ENCODE measurements at regions not wholly inside any gene's neighbourhood (a gene's known extent, or its start where the extent isn't known, plus 50 kb on each side); places are given as distances from the start of the nearest gene placed in this dataset.
A peak's percentile ranks its signal among the peaks of the same experiment; 100 is the strongest.

DNA sequence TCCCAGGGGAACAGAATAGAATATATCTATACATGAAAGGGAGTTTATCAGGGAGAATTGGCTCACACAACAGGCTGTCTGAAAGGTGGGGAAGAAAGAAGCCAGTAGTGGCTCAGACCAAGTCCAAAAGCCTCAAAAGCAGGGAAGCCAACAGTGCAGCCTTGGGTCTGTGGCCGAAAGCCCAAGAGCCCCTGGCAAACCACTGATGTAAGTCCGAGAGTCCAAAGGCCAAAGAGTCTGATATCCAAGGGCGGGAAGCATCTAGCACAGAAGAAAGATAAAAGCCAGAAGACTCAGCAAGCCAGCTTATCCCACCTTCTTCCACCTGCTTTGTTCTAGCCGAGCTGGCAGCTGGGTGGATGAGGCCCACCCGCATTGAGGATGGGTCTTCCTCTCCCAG, 172.5 kb downstream of the CCDC71L start (continued):
- TF ChIP-seq, protein P1, sequence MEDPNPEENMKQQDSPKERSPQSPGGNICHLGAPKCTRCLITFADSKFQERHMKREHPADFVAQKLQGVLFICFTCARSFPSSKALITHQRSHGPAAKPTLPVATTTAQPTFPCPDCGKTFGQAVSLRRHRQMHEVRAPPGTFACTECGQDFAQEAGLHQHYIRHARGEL (CRISPR knock-in tag; IDR thresholded peaks at IDR 0.05), result no peak

DNA sequence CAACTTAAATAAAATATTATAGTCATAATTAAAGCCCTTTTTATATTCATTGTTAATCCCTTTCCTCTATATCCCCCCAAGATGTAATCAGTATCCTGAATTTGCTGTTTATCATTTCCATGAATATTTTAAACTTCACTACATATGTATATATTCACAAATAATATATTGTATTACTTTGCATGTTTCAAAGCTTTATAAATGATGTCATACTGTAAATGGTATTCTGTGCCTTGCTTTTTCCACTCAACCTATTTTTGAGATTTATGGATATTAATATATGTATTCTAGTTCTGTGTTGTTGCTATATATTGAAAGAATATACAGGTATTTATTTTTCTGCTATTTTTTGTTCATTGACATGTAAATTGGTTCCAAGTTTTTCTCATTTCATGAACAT, 173.1 kb downstream of the CCDC71L start:
- intact Hi-C loops (cut with micrococcal nuclease; ENCODE audit: unreplicated experiment), result no loop called here
- no peak for ATAC-seq

DNA sequence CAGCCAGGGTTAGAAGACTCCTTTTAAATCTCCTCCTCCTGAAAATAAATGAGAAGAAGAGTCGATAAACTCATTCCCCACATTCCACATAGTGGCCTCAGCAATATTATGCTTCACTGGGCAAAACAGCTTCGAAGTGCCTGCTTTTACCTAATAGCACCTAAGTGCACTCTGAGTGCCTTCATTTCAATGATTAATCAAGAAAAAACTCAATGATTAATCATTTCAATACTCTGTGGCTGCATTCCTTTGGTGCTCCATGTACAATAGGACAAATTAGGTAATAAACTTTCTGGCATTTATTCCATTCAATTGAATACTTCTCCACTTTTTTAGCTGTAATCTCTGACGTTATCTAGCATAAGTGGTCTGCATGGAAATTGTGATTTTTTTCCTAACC, 174.6 kb downstream of the CCDC71L start:
- Histone ChIP-seq H3K4me3 (replicated peaks in 1 of 3; ENCODE audit: insufficient read depth in 1 of 3, low read depth in 2 of 3, low read length in 3 of 3) (no peak overlapping the region), H3K9me3 (ENCODE audit: low read length) (no peaks in the 10 kb centered on the region), H3K27me3 (ENCODE audit: control insufficient read depth in 1 of 2, insufficient read depth in 2 of 2, low read length in 2 of 2) (no peaks in the 10 kb centered on the region), H3K9ac (ENCODE audit: insufficient read depth, low read depth, low read length) (no peak overlapping the region), H3K4me2 (ENCODE audit: low read depth, low read length) (no peak overlapping the region), H4K20me1 (ENCODE audit: insufficient read depth, low read length) (no peaks in the 10 kb centered on the region), H2AFZ (ENCODE audit: low read length) (no peak overlapping the region), H3K79me2 (ENCODE audit: insufficient read depth, low read length) (no peaks in the 10 kb centered on the region), H3K27ac (ENCODE audit: extremely low read length, insufficient read depth, low read length) (no peak overlapping the region), H3K36me3 (replicated peaks in 1 of 2; ENCODE audit: control insufficient read depth in 1 of 2, insufficient read depth in 2 of 2, low read length in 2 of 2) (no peaks in the 10 kb centered on the region), H3K4me1 (ENCODE audit: insufficient read depth, low read length) (no peaks in the 10 kb centered on the region)
- POLR2A ChIA-PET, result no interaction called here
- no peak for DNase-seq (ENCODE audit: low spot score)
- in situ Hi-C loops (cut with HindIII; ENCODE audit: extremely low pct_ligation_motif_present, low pct_unique_long_range_greater_than_20kb) (no loop called here), intact Hi-C loops (cut with micrococcal nuclease; ENCODE audit: unreplicated experiment) (no loop called here)
- no TSS peak for BruUV-seq (replicated peaks)
- 0% methylated on average over 3 of the region's 3 CpGs for WGBS (ENCODE audit: low lambda C conversion rate)
- no peak for FAIRE-seq
- TF ChIP-seq ZNF674 (CRISPR knock-in tag; IDR thresholded peaks at IDR 0.05; ENCODE audit: low read depth) (no peak), ZNF160 (CRISPR knock-in tag; IDR thresholded peaks at IDR 0.05) (no peak), TEAD2 (CRISPR knock-in tag; IDR thresholded peaks at IDR 0.05) (no peak), ZNF234 (CRISPR knock-in tag; conservative IDR thresholded peaks at IDR 0.05) (no peak), ZNF17 (CRISPR knock-in tag; IDR thresholded peaks at IDR 0.05) (no peak), ZNF263 (CRISPR knock-in tag; IDR thresholded peaks at IDR 0.05) (no peak)
- TF ChIP-seq, protein P2, sequence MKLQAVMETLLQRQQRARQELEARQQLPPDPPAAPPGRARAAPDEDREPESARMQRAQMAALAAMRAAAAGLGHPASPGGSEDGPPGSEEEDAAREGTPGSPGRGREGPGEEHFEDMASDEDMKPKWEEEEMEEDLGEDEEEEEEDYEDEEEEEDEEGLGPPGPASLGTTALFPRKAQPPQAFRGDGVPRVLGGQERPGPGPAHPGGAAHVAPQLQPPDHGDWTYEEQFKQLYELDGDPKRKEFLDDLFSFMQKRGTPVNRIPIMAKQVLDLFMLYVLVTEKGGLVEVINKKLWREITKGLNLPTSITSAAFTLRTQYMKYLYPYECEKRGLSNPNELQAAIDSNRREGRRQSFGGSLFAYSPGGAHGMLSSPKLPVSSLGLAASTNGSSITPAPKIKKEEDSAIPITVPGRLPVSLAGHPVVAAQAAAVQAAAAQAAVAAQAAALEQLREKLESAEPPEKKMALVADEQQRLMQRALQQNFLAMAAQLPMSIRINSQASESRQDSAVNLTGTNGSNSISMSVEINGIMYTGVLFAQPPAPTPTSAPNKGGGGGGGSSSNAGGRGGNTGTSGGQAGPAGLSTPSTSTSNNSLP (IDR thresholded peaks at IDR 0.05; ENCODE audit: low read depth, low read length), result no peak
- no peak for ATAC-seq
- CTCF ChIA-PET (ENCODE audit: low intra/inter-chr PET ratio, low total read pairs), result no interaction called here

More for the DNA sequence above, 173.1 kb downstream of the CCDC71L start:
- no peak overlapping the region for H3K4me3 ChIP-seq (replicated peaks in 1 of 3; ENCODE audit: insufficient read depth in 1 of 3, low read depth in 2 of 3, low read length in 3 of 3)
- no peaks in the 10 kb centered on the region for H3K36me3 ChIP-seq (replicated peaks in 1 of 2; ENCODE audit: control insufficient read depth in 1 of 2, insufficient read depth in 2 of 2, low read length in 2 of 2)
- in situ Hi-C loops (cut with HindIII; ENCODE audit: extremely low pct_ligation_motif_present, low pct_unique_long_range_greater_than_20kb), result no loop called here
- no peaks in the 10 kb centered on the region for H3K27me3 ChIP-seq (ENCODE audit: control insufficient read depth in 1 of 2, insufficient read depth in 2 of 2, low read length in 2 of 2)
- H3K4me2 ChIP-seq (ENCODE audit: low read depth, low read length), result no peak overlapping the region
- no peak for DNase-seq (ENCODE audit: low spot score)
- ChIA-PET CTCF (ENCODE audit: low intra/inter-chr PET ratio, low total read pairs) (no interaction called here), POLR2A (no interaction called here)
- H3K79me2 ChIP-seq (ENCODE audit: insufficient read depth, low read length), result no peaks in the 10 kb centered on the region
- TF ChIP-seq ATF1 (CRISPR knock-in tag; IDR thresholded peaks at IDR 0.05) (no peak), PRMT3 (CRISPR knock-in tag; IDR thresholded peaks at IDR 0.05; ENCODE audit: borderline replicate concordance, low read depth) (no peak), BRD4 (CRISPR knock-in tag; IDR thresholded peaks at IDR 0.05) (no peak), ASH2L (IDR thresholded peaks at IDR 0.05; ENCODE audit: insufficient read length, low read depth, low read length) (no peak), HNRNPH1 (optimal IDR thresholded peaks at IDR 0.05; ENCODE audit: low read depth, low read length) (no peak), ATF7 (IDR thresholded peaks at IDR 0.05) (peak; percentile 62), ATF7 (CRISPR knock-in tag; IDR thresholded peaks at IDR 0.05) (no peak)
- TF ChIP-seq, protein P3, sequence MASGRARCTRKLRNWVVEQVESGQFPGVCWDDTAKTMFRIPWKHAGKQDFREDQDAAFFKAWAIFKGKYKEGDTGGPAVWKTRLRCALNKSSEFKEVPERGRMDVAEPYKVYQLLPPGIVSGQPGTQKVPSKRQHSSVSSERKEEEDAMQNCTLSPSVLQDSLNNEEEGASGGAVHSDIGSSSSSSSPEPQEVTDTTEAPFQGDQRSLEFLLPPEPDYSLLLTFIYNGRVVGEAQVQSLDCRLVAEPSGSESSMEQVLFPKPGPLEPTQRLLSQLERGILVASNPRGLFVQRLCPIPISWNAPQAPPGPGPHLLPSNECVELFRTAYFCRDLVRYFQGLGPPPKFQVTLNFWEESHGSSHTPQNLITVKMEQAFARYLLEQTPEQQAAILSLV (CRISPR knock-in tag; IDR thresholded peaks at IDR 0.05; ENCODE audit: borderline replicate concordance), result no peak
- H4K20me1 ChIP-seq (ENCODE audit: insufficient read depth, low read length), result no peaks in the 10 kb centered on the region
- no TSS peak for BruUV-seq (replicated peaks)
- H3K9me3 ChIP-seq (ENCODE audit: low read length), result no peaks in the 10 kb centered on the region
- no peak overlapping the region for H2AFZ ChIP-seq (ENCODE audit: low read length)
- no peak overlapping the region for H3K27ac ChIP-seq (ENCODE audit: extremely low read length, insufficient read depth, low read length)
- no peak overlapping the region for H3K9ac ChIP-seq (ENCODE audit: insufficient read depth, low read depth, low read length)
- H3K4me1 ChIP-seq (ENCODE audit: insufficient read depth, low read length), result no peaks in the 10 kb centered on the region
- FAIRE-seq, result no peak

Data from HepG2 (cell line).